NCI-H774 (cell line): ENCODE measurements at regions not wholly inside any gene's neighbourhood (a gene's known extent, or its start where the extent isn't known, plus 50 kb on each side); places are given as distances from the start of the nearest gene placed in this dataset.
"Not testable (repeated sequence)": the region's sequence is repeated elsewhere in the genome, so short reads cannot be mapped to it uniquely, and the experiment has no call there.

Source experiments
- DNase-seq: peaks from one replicate; lab custom pipeline; 2025; lab: John Stamatoyannopoulos, UW

- no peak for DNase-seq
These were observed 467.0 kb upstream of the RASGRP1 start for GRCh38 chr15:39031596-39031995.

- DNase-seq = no peak
These were observed 470.2 kb upstream of the RASGRP1 start for GRCh38 chr15:39034816-39035215.

- DNase-seq = not testable (repeated sequence)
These were observed 473.0 kb upstream of the RASGRP1 start for GRCh38 chr15:39037611-39038010.

- DNase-seq = no peak
These were observed 476.2 kb upstream of the RASGRP1 start for GRCh38 chr15:39040861-39041260.

- no peak for DNase-seq
These were observed 477.4 kb upstream of the RASGRP1 start for GRCh38 chr15:39041979-39042495.

GRCh38 chr15:39051626-39052322 lies 487.2 kb upstream of the RASGRP1 start:
- no peak for DNase-seq

- DNase-seq = no peak
These were observed 487.7 kb upstream of the RASGRP1 start for GRCh38 chr15:39052323-39052705.

- no peak for DNase-seq
These were observed 488.9 kb upstream of the RASGRP1 start for GRCh38 chr15:39053480-39053879.

GRCh38 chr15:39054128-39054732 lies 489.6 kb upstream of the RASGRP1 start:
- no peak for DNase-seq

GRCh38 chr15:39056357-39056756 lies 491.7 kb upstream of the RASGRP1 start:
- DNase-seq = no peak

- no peak for DNase-seq
These were observed 493.9 kb upstream of the RASGRP1 start for GRCh38 chr15:39058351-39059131.

- no peak for DNase-seq
These were observed 495.3 kb upstream of the RASGRP1 start for GRCh38 chr15:39059917-39060316.

GRCh38 chr15:39061952-39062464 lies 497.4 kb upstream of the RASGRP1 start:
- no peak for DNase-seq

GRCh38 chr15:39066677-39067076 lies 502.1 kb upstream of the RASGRP1 start:
- DNase-seq = no peak

GRCh38 chr15:39074341-39074985 lies 506.4 kb upstream of the THBS1 start:
- no peak for DNase-seq

GRCh38 chr15:39075311-39075710 lies 505.6 kb upstream of the THBS1 start:
- DNase-seq = no peak

- DNase-seq = no peak
These were observed 505.0 kb upstream of the THBS1 start for GRCh38 chr15:39075756-39076341.

GRCh38 chr15:39078026-39078425 lies 502.9 kb upstream of the THBS1 start:
- no peak for DNase-seq

- DNase-seq = no peak
These were observed 501.5 kb upstream of the THBS1 start for GRCh38 chr15:39079296-39079847.

GRCh38 chr15:39083213-39083612 lies 497.7 kb upstream of the THBS1 start:
- DNase-seq = no peak
